Activated CD4-positive, alpha-beta T cell treated with anti-CD3 and anti-CD28 coated beads for 24 hours (primary cell): ENCODE measurements at regions not wholly inside any gene's neighbourhood (a gene's known extent, or its start where the extent isn't known, plus 50 kb on each side); places are given as distances from the start of the nearest gene placed in this dataset.
"Not testable (repeated sequence)": the region's sequence is repeated elsewhere in the genome, so short reads cannot be mapped to it uniquely, and the experiment has no call there.

Experiments
- DNase-seq, 2 donors: peaks; one replicate each; pipeline ENCODE4 v3.0.0-alpha.2; 2020; ENCODE audit warnings: low read depth in 2 of 2

- DNase-seq = no peak
Observed at GRCh38 chr10:106384496-106384895, 780.0 kb downstream of the SORCS1 start.

DNA sequence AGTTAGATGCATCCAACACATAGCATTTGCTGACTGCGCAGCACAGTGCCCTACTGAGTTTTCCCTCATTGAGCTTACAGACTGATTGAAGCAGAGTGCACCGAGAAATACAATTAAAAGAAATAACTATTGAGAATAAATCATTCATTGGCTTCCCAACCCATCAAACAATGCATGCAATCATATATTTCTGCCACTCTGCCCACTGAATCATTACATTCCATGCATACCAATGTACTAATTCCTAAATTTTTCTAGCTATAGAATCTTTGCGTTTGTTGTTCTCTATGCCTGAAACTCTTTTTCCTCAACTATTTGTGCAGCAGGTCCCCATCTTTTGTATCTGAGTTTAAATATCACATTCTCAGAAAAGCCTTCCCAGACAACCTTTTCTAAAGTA, 783.8 kb downstream of the SORCS1 start:
- DNase-seq = no peak

GRCh38 chr10:106378251-106378650, 786.3 kb downstream of the SORCS1 start:
- DNase-seq = no peak

GRCh38 chr10:106370751-106371150, 793.8 kb downstream of the SORCS1 start:
- DNase-seq = no peak

DNA sequence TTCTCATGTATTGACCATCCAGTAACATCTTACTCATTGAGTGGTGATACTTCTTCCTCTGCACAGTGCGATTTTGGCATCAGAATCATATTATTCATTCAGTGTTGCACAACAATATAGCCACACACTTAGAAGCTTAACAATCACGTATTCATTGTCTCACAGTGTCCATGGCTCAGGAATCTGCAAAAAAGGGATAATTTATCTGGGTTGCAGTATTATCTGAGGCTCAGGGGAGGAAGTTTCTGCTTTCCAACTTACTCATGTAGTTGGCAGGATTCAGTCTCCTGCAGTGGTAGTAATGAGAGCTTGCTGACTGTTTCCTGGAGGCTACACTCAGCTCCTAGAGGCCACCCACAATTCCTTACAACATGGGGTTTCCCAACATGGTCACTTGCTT, 803.6 kb downstream of the SORCS1 start:
- DNase-seq = no peak

DNA sequence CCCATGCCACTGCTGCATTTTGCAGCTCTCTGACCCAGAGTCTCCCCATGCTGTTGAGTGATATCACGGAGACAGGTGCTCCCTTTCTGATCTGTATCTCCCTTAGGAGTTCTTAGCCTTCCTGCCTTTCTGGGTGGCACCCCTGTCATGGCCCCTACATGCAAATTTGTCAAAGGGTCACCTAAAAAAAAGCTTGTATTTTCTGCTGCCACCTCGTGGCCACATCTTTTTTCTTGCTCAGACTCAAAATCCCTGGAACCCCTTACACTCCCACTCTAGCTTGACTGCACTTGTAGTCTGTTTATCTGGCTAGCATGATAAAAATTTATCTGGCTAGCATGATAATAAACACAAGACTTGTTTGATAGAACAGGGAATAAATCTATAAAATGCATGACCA, 809.1 kb downstream of the SORCS1 start:
- DNase-seq = no peak

DNA sequence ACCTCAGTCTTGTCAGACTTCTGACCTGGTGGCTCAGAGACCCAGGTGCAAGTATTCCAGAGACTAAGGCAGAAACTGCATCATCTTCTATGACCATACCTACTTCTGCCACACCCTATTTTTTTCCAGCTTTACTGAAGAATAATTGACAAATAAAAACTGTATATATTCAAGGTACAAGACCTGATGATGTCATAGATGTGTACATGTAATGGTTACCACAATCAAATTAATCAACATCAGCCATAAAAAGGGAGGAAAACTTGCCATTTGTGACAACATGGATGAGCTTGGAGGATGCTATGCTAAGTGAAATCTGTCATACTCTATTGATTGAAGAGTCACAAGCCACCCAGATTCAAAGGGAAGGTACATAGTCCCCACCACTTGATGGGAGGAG, 815.6 kb downstream of the SORCS1 start:
- no peak for DNase-seq

GRCh38 chr10:106347547-106347946, 817.0 kb downstream of the SORCS1 start:
- DNase-seq = no peak

DNA sequence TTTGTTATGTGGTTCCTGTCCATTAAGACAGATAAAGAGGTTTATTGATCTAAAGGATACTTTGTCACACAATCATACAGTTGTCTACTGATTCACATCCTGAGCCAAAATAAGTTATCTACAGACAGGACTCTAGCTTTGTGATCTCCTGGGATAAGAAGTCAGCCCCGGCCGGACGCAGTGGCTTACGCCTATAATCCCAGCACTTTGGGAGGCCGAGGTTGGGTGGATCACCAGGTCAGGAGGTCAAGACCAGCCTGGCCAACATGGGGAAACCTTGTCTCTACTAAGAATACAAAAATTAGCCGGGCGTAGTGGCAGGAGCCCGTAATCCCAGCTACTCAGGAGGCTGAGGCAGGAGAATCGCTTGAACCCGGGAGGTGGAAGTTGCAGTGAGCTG, 821.0 kb downstream of the SORCS1 start:
- DNase-seq = not testable (repeated sequence)

DNA sequence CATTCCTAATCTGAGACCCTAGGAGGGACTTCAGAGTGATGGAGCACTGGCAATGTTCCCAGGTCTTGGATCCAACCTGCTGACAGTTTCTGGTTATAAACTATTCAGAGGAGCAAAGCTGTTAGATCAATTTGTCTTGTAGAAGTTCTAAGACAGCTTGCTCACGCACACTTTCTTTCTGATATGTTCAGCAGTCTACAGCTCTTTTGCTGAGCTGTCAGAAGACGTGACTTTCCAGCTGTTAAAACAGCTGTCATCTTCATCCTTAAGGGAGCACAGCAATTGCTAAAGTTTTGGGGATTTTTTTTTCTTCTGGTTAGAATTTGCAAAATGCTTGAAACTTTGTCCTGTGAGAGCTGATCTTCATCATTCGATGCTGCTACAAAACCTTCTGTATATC, 823.1 kb downstream of the SORCS1 start:
- no peak for DNase-seq

GRCh38 chr10:106338486-106338885, 826.0 kb downstream of the SORCS1 start:
- no peak for DNase-seq

DNA sequence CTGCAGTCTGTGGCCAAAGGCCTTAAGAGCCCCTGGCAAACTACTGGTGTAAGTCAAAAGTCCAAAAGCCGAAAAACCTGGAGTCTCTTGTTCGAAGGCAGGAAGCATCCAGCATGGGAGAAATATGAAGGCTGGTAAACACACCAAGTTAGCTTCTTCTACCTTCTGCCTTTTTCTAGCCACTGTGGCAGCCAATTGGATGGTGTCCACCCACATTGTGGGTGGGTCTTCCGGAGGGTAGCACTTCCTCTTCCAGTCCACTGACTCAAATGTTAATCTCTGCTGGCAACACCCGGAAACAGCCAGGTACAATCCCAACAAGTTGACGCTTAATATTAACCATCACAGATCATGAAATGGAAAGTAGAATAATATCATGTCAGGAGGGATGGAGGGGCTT, 827.6 kb downstream of the SORCS1 start:
- DNase-seq = no peak

GRCh38 chr10:106327747-106328146, 836.8 kb downstream of the SORCS1 start:
- DNase-seq = no peak

GRCh38 chr10:106320876-106321275, 843.6 kb downstream of the SORCS1 start:
- DNase-seq = no peak

DNA sequence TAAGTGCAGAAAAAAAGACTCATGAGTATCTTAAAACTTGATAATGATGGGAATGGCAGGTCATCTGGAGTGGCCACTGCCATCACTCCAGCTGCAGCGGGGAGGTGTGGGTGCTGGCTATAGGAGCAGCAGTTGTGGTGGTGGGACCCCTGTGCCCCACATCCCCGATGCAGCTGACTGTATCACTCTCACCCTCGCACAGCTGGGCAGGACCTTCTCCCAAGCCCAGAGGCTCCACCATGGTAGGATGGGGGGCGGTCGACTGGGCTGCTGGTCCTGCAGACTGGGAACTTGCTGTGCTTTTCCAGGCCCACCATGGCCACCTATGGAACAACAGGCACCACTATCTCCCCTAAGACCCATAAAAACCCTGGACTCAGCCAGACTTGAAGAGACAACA, 844.4 kb downstream of the SORCS1 start:
- no peak for DNase-seq

GRCh38 chr10:106317554-106317953, 847.0 kb downstream of the SORCS1 start:
- no peak for DNase-seq

GRCh38 chr10:106313041-106313440, 851.5 kb downstream of the SORCS1 start:
- no peak for DNase-seq

GRCh38 chr10:106312087-106312486, 852.4 kb downstream of the SORCS1 start:
- no peak for DNase-seq

GRCh38 chr10:106311590-106311989, 852.9 kb downstream of the SORCS1 start:
- DNase-seq = no peak

- DNase-seq = no peak
Observed at GRCh38 chr10:106310596-106310995, 853.9 kb downstream of the SORCS1 start.

DNA sequence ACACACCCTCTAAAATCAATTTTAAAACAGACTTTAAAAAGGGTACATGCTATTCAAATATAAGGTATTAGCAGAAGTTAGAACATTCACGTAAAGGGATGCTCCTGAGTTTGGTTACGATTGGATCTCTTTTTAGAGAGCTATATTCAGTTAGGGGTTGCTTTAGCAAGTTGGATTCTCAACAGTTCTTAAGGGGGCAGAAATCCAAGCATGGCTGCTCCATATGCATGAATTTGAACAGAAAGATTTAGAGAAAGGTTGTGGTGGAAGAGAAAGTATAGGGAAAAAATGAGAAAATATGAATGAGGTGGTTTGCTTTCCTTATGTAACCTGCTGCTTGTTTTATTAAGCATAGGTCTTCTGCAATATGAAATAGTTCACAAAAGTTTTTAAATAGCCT, 855.1 kb downstream of the SORCS1 start:
- DNase-seq = no peak

DNA sequence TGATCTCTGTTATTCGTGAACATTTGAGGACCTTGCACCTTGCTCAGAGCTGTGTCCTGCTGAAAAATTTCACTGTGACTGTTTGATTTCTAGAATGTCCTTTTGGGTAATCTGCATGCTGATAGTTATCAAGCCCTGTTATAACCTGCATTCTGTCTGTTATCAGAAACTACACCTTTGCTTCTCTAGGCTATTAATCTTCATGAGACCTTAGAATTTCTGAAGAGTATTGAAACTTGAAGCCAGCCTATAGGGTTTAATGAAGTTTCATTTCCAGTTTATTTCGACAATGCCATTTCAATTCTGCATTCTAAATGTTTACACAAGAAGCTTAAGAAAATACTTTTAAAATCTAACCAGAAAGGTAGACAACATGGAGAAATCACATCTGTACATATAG, 856.2 kb downstream of the SORCS1 start:
- no peak for DNase-seq

- DNase-seq = no peak
Observed at GRCh38 chr10:106304056-106304455, 860.5 kb downstream of the SORCS1 start.

DNA sequence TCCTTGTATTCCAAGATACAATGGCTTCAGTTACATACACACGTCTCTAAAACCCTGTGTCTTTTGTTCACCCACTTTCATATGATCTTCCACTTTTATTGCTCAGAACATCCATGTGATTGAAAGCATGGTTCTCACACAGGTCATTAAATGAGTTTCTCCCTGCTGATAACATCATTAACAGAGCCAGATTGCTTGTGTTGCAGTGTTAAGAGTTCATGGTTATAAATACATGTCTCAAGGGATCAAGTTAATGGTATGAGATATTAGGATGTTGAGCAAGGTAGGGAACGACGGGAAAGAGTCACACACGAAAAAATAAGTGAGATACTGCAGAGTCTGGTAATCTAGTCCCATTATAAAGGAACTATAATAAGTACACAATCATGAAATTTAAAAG, 861.5 kb downstream of the SORCS1 start:
- DNase-seq = no peak

DNA sequence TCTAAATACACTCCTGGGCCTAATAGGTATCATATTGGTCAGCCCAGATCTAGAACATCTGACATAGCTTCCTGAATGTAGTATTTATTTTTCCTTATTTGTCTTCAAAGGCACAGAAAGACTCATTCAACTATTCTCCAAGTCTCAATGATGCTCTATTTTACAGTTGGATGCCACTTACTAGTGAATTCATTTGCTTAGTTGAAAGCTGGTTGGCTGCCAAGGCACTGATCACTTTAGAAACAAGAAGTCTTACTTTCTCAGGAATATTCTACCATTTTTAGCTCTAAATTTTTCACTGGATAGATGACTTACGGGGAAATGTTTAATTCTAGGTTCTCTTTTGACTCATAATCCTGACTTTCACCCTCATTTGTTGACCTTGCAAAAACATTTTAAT, 863.4 kb downstream of the SORCS1 start:
- DNase-seq = no peak
